ENCODE measurements at regions not wholly inside any gene's neighbourhood (a gene's known extent, or its start where the extent isn't known, plus 50 kb on each side); places are given as distances from the start of the nearest gene placed in this dataset.

GRCh38 chr1:2925918-2926317 is 95.3 kb upstream of the ACTRT2 start:
- no peaks in the 10 kb centered on the region for H3K36me3 ChIP-seq (replicated peaks in 1 of 2)
- H3K4me1 ChIP-seq (replicated peaks in 1 of 2), result no peaks in the 10 kb centered on the region
- 56 to 67% (median 61%) methylated on average over 5 to 10 of the region's 10 CpGs for WGBS, 4 donors
- H3K27me3 ChIP-seq, result peaks cover 9% of the 10 kb centered on the region
- H3K9me3 ChIP-seq (replicated peaks in 1 of 3), result no peaks in the 10 kb centered on the region
- intact Hi-C loops (cut with DNase I), result no loop called here
- no peak overlapping the region for H3K4me3 ChIP-seq
- DNase-seq, result no peak
- H3K27ac ChIP-seq, result no peak overlapping the region
- TF ChIP-seq CTCF (IDR thresholded peaks at IDR 0.05) (no peak), POLR2A (IDR thresholded peaks at IDR 0.05) (no peak)

GRCh38 chr1:2926447-2927055 is 94.7 kb upstream of the ACTRT2 start:
- H3K4me3 ChIP-seq, result no peak overlapping the region
- intact Hi-C loops (cut with DNase I), result no loop called here
- peaks cover 9% of the 10 kb centered on the region for H3K27me3 ChIP-seq
- no peak overlapping the region for H3K27ac ChIP-seq
- no peaks in the 10 kb centered on the region for H3K36me3 ChIP-seq (replicated peaks in 1 of 2)
- no peaks in the 10 kb centered on the region for H3K9me3 ChIP-seq (replicated peaks in 1 of 3)
- H3K4me1 ChIP-seq (replicated peaks in 1 of 2), result no peaks in the 10 kb centered on the region
- TF ChIP-seq CTCF (IDR thresholded peaks at IDR 0.05) (no peak), POLR2A (IDR thresholded peaks at IDR 0.05) (no peak)
- no peak for DNase-seq
- 50 to 79% (median 70%) methylated on average over 1 to 5 of the region's 5 CpGs for WGBS, 4 donors

DNA sequence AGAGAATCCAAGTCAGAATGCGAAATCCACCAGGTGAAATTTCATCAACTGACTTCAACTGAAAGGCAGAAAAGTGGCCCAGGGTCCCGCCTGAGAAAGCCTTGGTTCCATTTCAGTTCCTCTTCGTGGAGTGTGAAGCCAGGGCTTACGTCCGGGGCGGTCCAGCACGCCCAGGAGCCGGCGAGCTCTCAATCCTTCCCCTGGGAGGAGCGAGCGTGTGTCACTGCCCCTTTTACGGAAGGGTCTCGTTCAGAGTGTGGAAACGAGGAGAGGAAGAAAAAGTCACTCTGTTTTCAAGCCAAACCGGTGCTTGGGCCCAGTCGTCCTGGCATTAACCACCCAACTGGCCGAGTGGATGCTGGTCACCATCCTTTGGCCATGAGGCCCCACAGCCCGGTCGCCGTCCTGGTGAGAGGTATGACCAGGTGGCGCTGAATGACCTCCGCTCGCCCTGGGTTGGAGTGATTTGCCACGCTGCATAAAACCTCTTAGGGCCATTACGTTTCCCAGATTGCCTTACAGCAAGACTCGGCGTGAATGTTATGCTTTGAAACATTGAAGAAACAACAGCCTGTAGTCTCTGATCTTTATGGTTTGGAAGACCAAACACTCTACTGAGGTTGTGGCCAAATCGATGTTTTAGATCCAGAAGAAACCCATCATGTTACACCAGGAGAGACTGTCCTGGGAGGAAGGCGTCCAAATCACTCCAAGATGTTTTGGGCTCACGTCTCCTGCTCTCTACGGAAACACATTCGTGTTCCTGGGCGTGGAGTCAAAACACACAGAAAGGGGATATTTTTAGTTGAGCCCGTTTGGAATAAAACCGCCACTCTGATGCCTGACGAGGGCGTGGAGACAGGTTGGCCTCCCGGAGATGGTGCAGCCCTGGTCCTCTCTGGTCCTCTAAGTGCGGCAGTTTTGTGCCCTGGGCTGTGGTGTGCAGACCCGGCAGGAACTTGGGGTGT is 93.6 kb upstream of the ACTRT2 start:
- H3K9me3 ChIP-seq (replicated peaks in 1 of 3), result no peaks in the 10 kb centered on the region
- no peak overlapping the region for H3K27ac ChIP-seq
- intact Hi-C loops (cut with DNase I), result no loop called here
- WGBS, 4 donors, result 66 to 76% (median 68%) methylated on average over 36 to 40 of the region's 40 CpGs
- H3K36me3 ChIP-seq (replicated peaks in 1 of 2), result no peaks in the 10 kb centered on the region
- no peak for DNase-seq
- peaks cover 7% of the 10 kb centered on the region for H3K27me3 ChIP-seq
- H3K4me1 ChIP-seq (replicated peaks in 1 of 2), result no peaks in the 10 kb centered on the region
- TF ChIP-seq CTCF (IDR thresholded peaks at IDR 0.05), result no peak
- no peak for TF ChIP-seq POLR2A (IDR thresholded peaks at IDR 0.05)
- no peak overlapping the region for H3K4me3 ChIP-seq

All from adrenal gland (tissue), 9 donors.